ENCODE measurements at regions not wholly inside any gene's neighbourhood (a gene's known extent, or its start where the extent isn't known, plus 50 kb on each side); places are given as distances from the start of the nearest gene placed in this dataset.

DNA sequence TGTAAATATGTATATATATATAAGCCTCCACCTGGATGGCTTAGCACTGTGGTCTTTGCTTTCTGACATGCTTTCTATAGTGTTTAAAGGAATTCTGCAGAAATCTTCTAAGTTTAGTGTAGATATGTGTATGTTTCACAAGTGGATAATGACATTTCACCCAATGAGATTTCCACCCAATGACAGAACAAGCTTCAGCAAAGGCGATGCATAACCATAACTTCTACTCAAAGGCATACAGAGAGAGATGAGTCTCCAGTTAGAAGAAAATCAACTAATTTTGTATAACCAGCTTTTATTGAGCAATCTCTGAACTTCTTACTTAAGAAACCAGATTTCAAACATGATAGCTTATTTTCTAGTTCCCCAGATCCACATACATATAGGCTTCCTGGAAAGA, 134.0 kb downstream of the DYRK2 start:
- DNase-seq (ENCODE audit: low spot score in 2 of 2) = no peak
- Histone ChIP-seq H3K27ac (no peak overlapping the region), H3K4me1 (no peaks in the 10 kb centered on the region), H3K27me3 (no peaks in the 10 kb centered on the region), H3K9me3 (no peaks in the 10 kb centered on the region), H3K4me3 (no peak overlapping the region), H3K36me3 (no peaks in the 10 kb centered on the region)
- TF ChIP-seq, protein P1, sequence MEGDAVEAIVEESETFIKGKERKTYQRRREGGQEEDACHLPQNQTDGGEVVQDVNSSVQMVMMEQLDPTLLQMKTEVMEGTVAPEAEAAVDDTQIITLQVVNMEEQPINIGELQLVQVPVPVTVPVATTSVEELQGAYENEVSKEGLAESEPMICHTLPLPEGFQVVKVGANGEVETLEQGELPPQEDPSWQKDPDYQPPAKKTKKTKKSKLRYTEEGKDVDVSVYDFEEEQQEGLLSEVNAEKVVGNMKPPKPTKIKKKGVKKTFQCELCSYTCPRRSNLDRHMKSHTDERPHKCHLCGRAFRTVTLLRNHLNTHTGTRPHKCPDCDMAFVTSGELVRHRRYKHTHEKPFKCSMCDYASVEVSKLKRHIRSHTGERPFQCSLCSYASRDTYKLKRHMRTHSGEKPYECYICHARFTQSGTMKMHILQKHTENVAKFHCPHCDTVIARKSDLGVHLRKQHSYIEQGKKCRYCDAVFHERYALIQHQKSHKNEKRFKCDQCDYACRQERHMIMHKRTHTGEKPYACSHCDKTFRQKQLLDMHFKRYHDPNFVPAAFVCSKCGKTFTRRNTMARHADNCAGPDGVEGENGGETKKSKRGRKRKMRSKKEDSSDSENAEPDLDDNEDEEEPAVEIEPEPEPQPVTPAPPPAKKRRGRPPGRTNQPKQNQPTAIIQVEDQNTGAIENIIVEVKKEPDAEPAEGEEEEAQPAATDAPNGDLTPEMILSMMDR (IDR thresholded peaks at IDR 0.05) = no peak
- intact Hi-C loops (cut with DNase I) = no loop called here

- no peaks in the 10 kb centered on the region for H3K36me3 ChIP-seq
- H3K9me3 ChIP-seq = no peaks in the 10 kb centered on the region
- no peak overlapping the region for H3K4me3 ChIP-seq
- TF ChIP-seq, protein P1 (IDR thresholded peaks at IDR 0.05) = no peak
- H3K27ac ChIP-seq = no peak overlapping the region
- no peak for DNase-seq (ENCODE audit: low spot score in 2 of 2)
- intact Hi-C loops (cut with DNase I) = no loop called here
- no peaks in the 10 kb centered on the region for H3K27me3 ChIP-seq
- H3K4me1 ChIP-seq = no peaks in the 10 kb centered on the region
These were observed 134.8 kb downstream of the DYRK2 start for GRCh38 chr12:67783393-67783792.

DNA sequence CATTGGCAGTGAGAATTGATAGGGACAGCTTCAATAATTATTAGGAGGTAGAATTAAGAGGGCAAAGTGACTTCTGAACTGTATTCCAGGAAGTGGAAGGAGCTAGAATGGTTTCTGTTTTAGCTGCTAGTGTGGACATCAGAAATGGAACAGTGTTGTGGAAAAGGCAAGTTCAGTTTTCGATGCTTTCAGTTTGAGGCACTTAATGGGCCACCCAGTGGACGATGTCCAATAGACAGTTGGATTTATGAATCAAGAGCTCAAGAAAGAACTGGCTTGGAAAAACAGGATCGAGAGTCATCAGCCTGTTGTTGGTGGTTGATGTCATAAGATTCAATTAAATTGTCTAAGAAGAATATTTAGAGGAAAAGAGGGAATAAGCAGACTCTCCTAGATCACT, 136.3 kb downstream of the DYRK2 start:
- Histone ChIP-seq H3K4me3 (no peak overlapping the region), H3K9me3 (no peaks in the 10 kb centered on the region), H3K27ac (no peak overlapping the region), H3K27me3 (no peaks in the 10 kb centered on the region), H3K4me1 (no peaks in the 10 kb centered on the region), H3K36me3 (no peaks in the 10 kb centered on the region)
- intact Hi-C loops (cut with DNase I) = no loop called here
- TF ChIP-seq, protein P1 (IDR thresholded peaks at IDR 0.05) = no peak
- no peak for DNase-seq (ENCODE audit: low spot score in 2 of 2)

DNA sequence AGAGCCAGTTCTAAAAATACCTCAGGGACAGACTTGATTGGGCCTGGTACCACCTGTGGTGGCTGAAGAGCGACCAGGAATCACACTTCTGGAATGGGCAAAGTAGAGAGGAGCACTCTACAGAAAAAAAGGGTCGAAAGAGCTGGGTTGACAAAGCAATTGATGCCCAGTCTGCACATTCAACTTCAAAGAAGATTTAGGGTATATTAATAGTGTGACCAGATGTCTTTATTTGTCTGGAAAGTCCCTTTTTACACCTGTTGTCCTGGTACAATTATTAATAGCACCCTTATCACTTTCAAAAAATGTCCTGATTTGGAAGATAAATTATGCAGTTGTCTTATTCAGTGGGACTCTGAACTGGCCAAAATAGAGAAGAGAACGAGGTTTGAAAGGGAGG, 137.5 kb downstream of the DYRK2 start:
- Histone ChIP-seq H3K27ac (no peak overlapping the region), H3K4me3 (no peak overlapping the region), H3K36me3 (no peaks in the 10 kb centered on the region), H3K4me1 (no peaks in the 10 kb centered on the region), H3K9me3 (no peaks in the 10 kb centered on the region), H3K27me3 (no peaks in the 10 kb centered on the region)
- intact Hi-C loops (cut with DNase I) = no loop called here
- TF ChIP-seq, protein P1 (IDR thresholded peaks at IDR 0.05) = no peak
- no peak for DNase-seq (ENCODE audit: low spot score in 2 of 2)

GRCh38 chr12:67788118-67788517, 139.6 kb downstream of the DYRK2 start:
- no peak for DNase-seq (ENCODE audit: low spot score in 2 of 2)
- TF ChIP-seq, protein P1 (IDR thresholded peaks at IDR 0.05) = no peak
- intact Hi-C loops (cut with DNase I) = no loop called here
- Histone ChIP-seq H3K4me1 (no peaks in the 10 kb centered on the region), H3K9me3 (no peaks in the 10 kb centered on the region), H3K36me3 (no peaks in the 10 kb centered on the region), H3K27ac (no peak overlapping the region), H3K27me3 (no peaks in the 10 kb centered on the region), H3K4me3 (no peak overlapping the region)

DNA sequence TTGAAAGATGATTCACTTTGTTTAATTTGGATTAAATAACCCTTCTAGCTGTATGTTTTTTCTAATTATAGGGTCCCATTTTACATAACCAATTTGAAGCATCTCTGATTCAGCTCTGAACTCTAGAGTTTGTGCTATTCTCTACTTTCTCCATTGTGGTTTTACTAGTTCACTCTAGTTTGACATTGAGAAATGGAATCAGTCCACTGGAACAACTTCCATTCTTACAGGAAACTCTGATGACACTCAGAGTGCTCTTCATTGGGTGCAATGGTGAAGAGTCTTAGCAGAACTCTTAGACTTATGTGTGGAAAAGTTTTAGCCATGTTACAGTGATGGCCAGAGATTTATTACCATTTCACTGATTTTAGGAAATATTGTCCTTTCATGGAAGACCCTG, 140.7 kb downstream of the DYRK2 start:
- TF ChIP-seq, protein P1 (IDR thresholded peaks at IDR 0.05) = no peak
- H3K36me3 ChIP-seq = no peaks in the 10 kb centered on the region
- DNase-seq (ENCODE audit: low spot score in 2 of 2) = no peak
- H3K27ac ChIP-seq = no peak overlapping the region
- no peak overlapping the region for H3K4me3 ChIP-seq
- H3K27me3 ChIP-seq = no peaks in the 10 kb centered on the region
- no peaks in the 10 kb centered on the region for H3K4me1 ChIP-seq
- intact Hi-C loops (cut with DNase I) = no loop called here
- no peaks in the 10 kb centered on the region for H3K9me3 ChIP-seq
